ENCODE measurements at regions not wholly inside any gene's neighbourhood (a gene's known extent, or its start where the extent isn't known, plus 50 kb on each side); places are given as distances from the start of the nearest gene placed in this dataset.
"Not testable (repeated sequence)": the region's sequence is repeated elsewhere in the genome, so short reads cannot be mapped to it uniquely, and the experiment has no call there.

GRCh38 chr2:144969564-144969963 is 449.6 kb upstream of the ZEB2 start:
- not testable (repeated sequence) for TF ChIP-seq ZNF70 (CRISPR knock-in tag; IDR thresholded peaks at IDR 0.05); ISL1 (CRISPR knock-in tag; IDR thresholded peaks at IDR 0.05); ESRRG (CRISPR knock-in tag; IDR thresholded peaks at IDR 0.05); CSRNP3 (CRISPR knock-in tag; IDR thresholded peaks at IDR 0.05); CREB5 (CRISPR knock-in tag; IDR thresholded peaks at IDR 0.05; ENCODE audit: low read depth); ZNF565 (CRISPR knock-in tag; conservative IDR thresholded peaks at IDR 0.05; ENCODE audit: low read depth); ZFP3 (CRISPR knock-in tag; IDR thresholded peaks at IDR 0.05); ZFP30 (CRISPR knock-in tag; IDR thresholded peaks at IDR 0.05); POU6F1 (CRISPR knock-in tag; IDR thresholded peaks at IDR 0.05; ENCODE audit: borderline replicate concordance, low read depth); TSHZ2 (CRISPR knock-in tag; IDR thresholded peaks at IDR 0.05); PATZ1 (CRISPR knock-in tag; IDR thresholded peaks at IDR 0.05; ENCODE audit: borderline replicate concordance)
